GM04503 (cell line): ENCODE measurements at regions not wholly inside any gene's neighbourhood (a gene's known extent, or its start where the extent isn't known, plus 50 kb on each side); places are given as distances from the start of the nearest gene placed in this dataset.

ENCODE experiments used
- DNase-seq: peaks from one replicate; pipeline ENCODE4 v3.0.0-alpha.2; 2012; ENCODE audit warnings: low read depth

GRCh38 chr11:19595840-19596751 is 116.5 kb upstream of the NAV2 start:
- peak; percentile 85 for DNase-seq

GRCh38 chr11:19595499-19595839 is 117.2 kb upstream of the NAV2 start:
- no peak for DNase-seq

GRCh38 chr11:19594326-19594725 is 118.3 kb upstream of the NAV2 start:
- no peak for DNase-seq

- no peak for DNase-seq
Observed at GRCh38 chr11:19592842-19593241, 119.8 kb upstream of the NAV2 start.

- no peak for DNase-seq
Observed at GRCh38 chr11:19589567-19590260, 122.9 kb upstream of the NAV2 start.

- no peak for DNase-seq
Observed at GRCh38 chr11:19587979-19588378, 124.7 kb upstream of the NAV2 start.

- DNase-seq = no peak
Observed at GRCh38 chr11:19580646-19581045, 132.0 kb upstream of the NAV2 start.

- DNase-seq = no peak
Observed at GRCh38 chr11:19579957-19580356, 132.7 kb upstream of the NAV2 start.

GRCh38 chr11:19578871-19579270 is 133.8 kb upstream of the NAV2 start:
- DNase-seq = no peak

- DNase-seq = no peak
Observed at GRCh38 chr11:19577976-19578619, 134.5 kb upstream of the NAV2 start.

GRCh38 chr11:19577391-19577975 is 135.2 kb upstream of the NAV2 start:
- no peak for DNase-seq

GRCh38 chr11:19576903-19577302 is 135.7 kb upstream of the NAV2 start:
- DNase-seq = no peak

- DNase-seq = no peak
Observed at GRCh38 chr11:19576054-19576453, 136.6 kb upstream of the NAV2 start.

GRCh38 chr11:19574916-19575315 is 137.7 kb upstream of the NAV2 start:
- DNase-seq = no peak

- DNase-seq = no peak
Observed at GRCh38 chr11:19573666-19574065, 139.0 kb upstream of the NAV2 start.

GRCh38 chr11:19571906-19572305 is 140.7 kb upstream of the NAV2 start:
- DNase-seq = no peak

- no peak for DNase-seq
Observed at GRCh38 chr11:19570889-19571288, 141.7 kb upstream of the NAV2 start.

- no peak for DNase-seq
Observed at GRCh38 chr11:19567996-19568395, 144.6 kb upstream of the NAV2 start.

- DNase-seq = no peak
Observed at GRCh38 chr11:19566583-19567379, 145.9 kb upstream of the NAV2 start.

GRCh38 chr11:19565639-19566038 is 147.0 kb upstream of the NAV2 start:
- no peak for DNase-seq

- DNase-seq = no peak
Observed at GRCh38 chr11:19562156-19562555, 150.5 kb upstream of the NAV2 start.

GRCh38 chr11:19561011-19561410 is 151.6 kb upstream of the NAV2 start:
- no peak for DNase-seq
